ENCODE measurements at regions not wholly inside any gene's neighbourhood (a gene's known extent, or its start where the extent isn't known, plus 50 kb on each side); places are given as distances from the start of the nearest gene placed in this dataset.

- 36% methylated on average over 1 of the region's 1 CpG; no CpG with 5 or more reads in 1 of the 2 donors for WGBS, 2 donors
- H3K9me3 ChIP-seq, result no peaks in the 10 kb centered on the region
- H3K36me3 ChIP-seq, result no peaks in the 10 kb centered on the region
- no peak overlapping the region for H3K4me3 ChIP-seq
- no peaks in the 10 kb centered on the region for H3K4me1 ChIP-seq
- intact Hi-C loops (cut with DNase I), result no loop called here
- no peak for TF ChIP-seq CTCF (IDR thresholded peaks at IDR 0.05)
- TF ChIP-seq POLR2A (IDR thresholded peaks at IDR 0.05), result no peak
- H3K27me3 ChIP-seq, result no peaks in the 10 kb centered on the region
- no peak for DNase-seq
- no peak overlapping the region for H3K27ac ChIP-seq
These were observed 188.3 kb upstream of the MYT1L start for GRCh38 chr2:2519381-2519780.

DNA sequence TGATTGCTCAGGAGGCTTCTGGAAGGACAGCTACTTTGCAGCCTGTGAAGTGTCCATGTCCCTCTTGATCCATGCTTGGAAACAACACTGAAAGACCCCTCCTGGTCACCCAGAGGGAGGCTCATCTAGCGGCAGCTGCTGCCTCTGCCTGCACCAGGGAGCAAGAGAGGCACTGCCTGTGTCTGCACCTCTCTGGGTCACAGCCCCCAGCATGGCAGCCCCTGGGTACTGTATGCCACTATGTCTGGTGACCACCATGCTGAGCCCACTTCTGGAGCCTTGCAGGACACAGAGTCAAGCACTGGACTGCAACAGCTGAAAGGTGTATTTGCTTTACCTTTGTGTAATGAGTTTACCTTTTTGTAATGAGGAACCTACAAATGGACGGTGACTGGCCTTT lies 186.3 kb upstream of the MYT1L start:
- H3K4me1 ChIP-seq, result no peaks in the 10 kb centered on the region
- no peaks in the 10 kb centered on the region for H3K9me3 ChIP-seq
- no peak for DNase-seq
- no peaks in the 10 kb centered on the region for H3K36me3 ChIP-seq
- no peak for TF ChIP-seq CTCF (IDR thresholded peaks at IDR 0.05)
- no peak for TF ChIP-seq POLR2A (IDR thresholded peaks at IDR 0.05)
- H3K4me3 ChIP-seq, result no peak overlapping the region
- H3K27ac ChIP-seq, result no peak overlapping the region
- intact Hi-C loops (cut with DNase I), result no loop called here
- WGBS, 2 donors, result 67 to 100% methylated on average over 1 of the region's 2 CpGs
- no peaks in the 10 kb centered on the region for H3K27me3 ChIP-seq

DNA sequence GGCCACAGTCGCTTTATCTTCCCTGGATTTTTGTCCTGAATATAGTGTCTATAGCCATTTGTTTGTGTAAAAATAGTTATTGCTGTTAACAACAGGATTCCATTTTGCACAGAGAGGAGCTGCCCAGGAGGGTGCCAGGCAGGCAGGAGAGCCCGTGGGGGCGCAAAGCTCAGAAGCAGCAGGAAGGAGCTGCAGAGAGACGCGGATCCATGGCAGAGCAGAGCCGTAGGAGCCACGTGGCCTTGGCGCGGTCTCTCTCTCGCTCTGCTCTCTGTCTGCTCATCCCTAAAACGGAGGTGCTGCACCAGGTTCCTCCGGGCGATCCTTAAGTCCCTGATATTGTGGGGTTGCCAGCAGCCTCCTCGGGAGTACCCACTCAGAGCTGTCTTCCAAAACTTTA lies 185.3 kb upstream of the MYT1L start:
- no peaks in the 10 kb centered on the region for H3K27me3 ChIP-seq
- DNase-seq, result no peak
- no peaks in the 10 kb centered on the region for H3K9me3 ChIP-seq
- H3K4me3 ChIP-seq, result no peak overlapping the region
- H3K4me1 ChIP-seq, result no peaks in the 10 kb centered on the region
- no peaks in the 10 kb centered on the region for H3K36me3 ChIP-seq
- WGBS, 2 donors, result 76 to 77% methylated on average over 12 to 14 of the region's 14 CpGs
- TF ChIP-seq CTCF (IDR thresholded peaks at IDR 0.05) (no peak), POLR2A (IDR thresholded peaks at IDR 0.05) (no peak)
- intact Hi-C loops (cut with DNase I), result no loop called here
- no peak overlapping the region for H3K27ac ChIP-seq

GRCh38 chr2:2512931-2513330 lies 181.9 kb upstream of the MYT1L start:
- 62 to 73% methylated on average over 10 of the region's 10 CpGs for WGBS, 2 donors
- H3K27ac ChIP-seq, result no peak overlapping the region
- no peaks in the 10 kb centered on the region for H3K36me3 ChIP-seq
- peaks cover 0 to 1% (median 0%) of the 10 kb centered on the region in 4 donors for H3K27me3 ChIP-seq
- intact Hi-C loops (cut with DNase I), result no loop called here
- no peaks in the 10 kb centered on the region for H3K4me1 ChIP-seq
- no peak for DNase-seq
- no peaks in the 10 kb centered on the region for H3K9me3 ChIP-seq
- H3K4me3 ChIP-seq, result no peak overlapping the region
- TF ChIP-seq CTCF (IDR thresholded peaks at IDR 0.05), result no peak
- TF ChIP-seq POLR2A (IDR thresholded peaks at IDR 0.05), result no peak

GRCh38 chr2:2507417-2507997 lies 176.4 kb upstream of the MYT1L start:
- H3K27ac ChIP-seq, result no peak overlapping the region
- intact Hi-C loops (cut with DNase I), result no loop called here
- WGBS, 2 donors, result 68 to 91% methylated on average over 4 to 6 of the region's 20 CpGs
- H3K27me3 ChIP-seq, result peaks cover 0 to 4% (median 0%) of the 10 kb centered on the region in 4 donors
- no peak for TF ChIP-seq POLR2A (IDR thresholded peaks at IDR 0.05)
- TF ChIP-seq CTCF (IDR thresholded peaks at IDR 0.05), result no peak
- H3K36me3 ChIP-seq, result no peaks in the 10 kb centered on the region
- DNase-seq, result no peak
- H3K4me3 ChIP-seq, result no peak overlapping the region
- H3K4me1 ChIP-seq, result no peaks in the 10 kb centered on the region
- no peaks in the 10 kb centered on the region for H3K9me3 ChIP-seq
